GM12892 (cell line): ENCODE measurements at regions not wholly inside any gene's neighbourhood (a gene's known extent, or its start where the extent isn't known, plus 50 kb on each side); places are given as distances from the start of the nearest gene placed in this dataset.

Source experiments
- POLR2A ChIP-seq: IDR thresholded peaks from 2 replicates; pipeline ENCODE4 v1.6.1; 2011; ENCODE audit warnings: low read depth, low read length, control low read depth
- POLR2AphosphoS5 ChIP-seq: IDR thresholded peaks from 2 replicates; pipeline ENCODE4 v1.6.1; 2011; ENCODE audit warnings: low read depth, low read length, control low read depth

DNA sequence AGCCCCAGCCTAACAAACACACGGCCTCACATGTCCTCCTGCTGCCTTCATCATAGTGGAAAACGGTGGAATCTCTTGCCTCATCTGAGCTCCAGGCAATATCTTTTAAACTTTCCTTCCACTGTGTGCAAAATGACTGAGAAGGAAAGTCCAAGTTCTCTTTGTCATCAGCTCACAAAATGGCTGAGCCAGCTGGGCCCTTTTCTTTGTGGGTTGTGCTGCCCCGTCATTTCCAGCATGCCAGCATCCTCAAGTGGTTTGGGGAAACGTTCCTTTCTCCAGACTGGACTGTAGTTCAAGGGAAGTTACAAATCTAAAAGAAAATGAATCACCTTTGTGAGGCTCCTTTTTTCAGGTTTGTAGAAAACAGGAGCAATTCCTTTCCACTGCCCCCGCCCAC is 171.1 kb upstream of the FSTL4 start:
- TF ChIP-seq POLR2AphosphoS5 (no peak), POLR2A (no peak)
